GM19397 (cell line): ENCODE measurements at regions not wholly inside any gene's neighbourhood (a gene's known extent, or its start where the extent isn't known, plus 50 kb on each side); places are given as distances from the start of the nearest gene placed in this dataset.

Experiments
- ATAC-seq: cut with Tn5 transposase; IDR thresholded peaks from one replicate; pipeline ENCODE4 v1.9.1; 2021; ENCODE audit warnings: mild to moderate bottlenecking, moderate library complexity; ENCODE audit not compliant: unreplicated experiment

DNA sequence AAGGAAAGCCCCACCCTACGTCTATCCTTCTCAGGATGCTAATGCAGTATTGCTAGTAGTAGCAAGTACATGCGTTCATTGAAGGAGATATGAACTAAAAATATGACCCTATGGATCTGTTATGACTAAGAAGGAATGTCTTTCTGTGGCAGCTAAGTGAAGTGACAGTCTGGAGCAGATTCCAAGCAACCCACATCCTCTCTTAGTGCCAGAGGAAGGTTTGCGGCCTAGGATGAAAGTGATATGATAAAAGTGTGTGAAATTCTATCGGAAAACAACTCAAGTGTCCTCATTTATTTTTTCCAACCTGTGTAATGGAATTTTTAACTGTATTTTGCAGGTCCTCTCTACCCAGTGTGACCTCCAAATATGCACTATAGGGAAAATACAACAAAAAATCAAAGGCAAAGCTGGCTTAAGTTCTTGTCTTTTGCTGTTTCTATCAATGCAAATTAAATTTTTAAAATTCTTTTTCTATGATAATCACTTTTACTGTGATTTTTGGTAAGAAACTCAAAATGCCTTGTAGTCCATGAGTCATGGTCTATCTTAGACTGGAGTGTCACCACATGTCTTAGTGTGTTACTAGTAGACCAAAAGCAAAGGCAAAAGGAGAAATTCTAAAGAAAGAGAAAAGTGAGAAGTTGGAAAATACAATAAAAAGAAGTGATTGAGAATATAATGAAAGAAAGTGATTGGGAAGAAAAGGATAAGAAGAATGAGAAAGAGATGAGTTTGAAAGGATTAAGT, 161.2 kb upstream of the TMCO5A start:
- ATAC-seq: no peak

DNA sequence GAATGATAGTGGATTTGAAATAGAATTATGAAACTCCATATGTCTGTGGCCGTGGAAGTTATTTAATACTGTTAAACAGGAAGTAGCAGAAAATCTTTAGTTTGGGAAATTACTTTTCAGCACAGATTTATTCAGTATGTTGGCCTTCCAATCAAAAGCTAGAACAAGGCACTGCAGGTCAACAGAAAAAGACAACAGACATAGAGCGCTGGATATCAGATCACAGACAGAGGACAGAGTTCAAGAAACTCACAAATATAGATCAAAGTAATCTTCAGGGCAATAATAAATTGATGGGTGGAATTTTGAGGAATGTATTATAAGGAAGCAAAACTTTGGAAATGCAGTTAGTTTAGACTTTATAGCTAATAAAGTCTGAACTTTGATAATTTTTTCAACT, 159.5 kb upstream of the TMCO5A start:
- ATAC-seq: no peak

- ATAC-seq: no peak
These were observed 157.4 kb upstream of the TMCO5A start for GRCh38 chr15:37777006-37777405.

DNA sequence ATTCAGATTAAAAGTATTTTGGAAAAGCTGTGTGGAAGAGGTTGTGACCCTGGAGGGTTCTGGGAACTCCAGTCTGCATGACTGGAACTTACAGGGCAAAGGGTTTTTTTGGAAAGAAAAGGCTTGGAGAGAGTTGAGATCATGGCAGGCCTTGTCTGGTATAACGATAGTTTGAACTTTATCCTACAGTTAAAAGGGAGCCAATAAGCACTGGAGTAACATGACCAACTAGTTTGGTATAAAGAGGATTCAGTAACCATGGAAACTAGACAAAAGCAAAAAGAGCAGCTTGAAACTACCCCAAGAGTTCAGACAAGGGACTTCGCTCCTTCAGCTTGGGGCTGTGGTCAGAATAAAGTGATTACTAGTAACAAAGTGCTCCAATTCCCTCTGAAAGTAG, 151.2 kb upstream of the TMCO5A start:
- ATAC-seq: no peak

- ATAC-seq: no peak
These were observed 146.1 kb upstream of the TMCO5A start for GRCh38 chr15:37788330-37788729.

- ATAC-seq: no peak
These were observed 145.6 kb upstream of the TMCO5A start for GRCh38 chr15:37788767-37789396.

GRCh38 chr15:37789397-37789786, 145.0 kb upstream of the TMCO5A start:
- ATAC-seq: no peak

DNA sequence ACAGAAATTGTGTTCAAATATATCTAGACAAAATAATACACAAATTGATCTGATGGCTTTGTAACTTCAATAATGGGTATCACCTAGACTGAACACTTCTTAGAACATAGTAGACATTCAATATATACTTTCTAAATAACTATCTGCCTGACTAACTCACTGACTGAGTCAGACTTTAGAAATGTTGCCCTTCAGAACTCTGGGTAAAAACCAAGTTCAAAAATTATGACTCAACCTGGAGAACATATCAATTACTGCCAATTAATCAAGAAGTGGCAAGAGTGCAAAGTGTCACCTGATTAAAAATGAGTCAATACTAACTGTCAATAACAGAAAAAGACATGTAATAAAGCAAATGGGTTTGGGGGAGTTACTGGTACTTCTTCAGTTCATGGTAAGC, 144.6 kb upstream of the TMCO5A start:
- no peak for ATAC-seq

- ATAC-seq: no peak
These were observed 142.7 kb upstream of the TMCO5A start for GRCh38 chr15:37791693-37792092.

DNA sequence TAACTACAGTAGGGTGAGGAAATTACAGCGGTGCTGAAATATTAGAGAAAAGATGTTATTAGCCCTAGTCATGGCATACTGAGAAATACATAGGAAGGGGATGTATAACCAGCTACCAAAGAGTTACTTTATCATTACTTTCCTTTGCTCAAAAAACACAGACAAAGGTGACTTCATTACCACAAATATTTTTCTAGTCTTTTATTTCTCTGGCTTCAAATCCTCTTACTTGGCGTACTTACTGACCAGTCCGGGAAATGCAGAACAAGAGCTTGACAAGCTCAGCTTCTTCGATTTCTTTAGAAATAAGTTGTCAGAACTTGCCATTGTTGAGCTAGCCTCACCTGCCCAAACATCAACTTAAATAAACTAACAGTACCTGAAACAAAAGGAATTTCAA, 142.1 kb upstream of the TMCO5A start:
- no peak for ATAC-seq

DNA sequence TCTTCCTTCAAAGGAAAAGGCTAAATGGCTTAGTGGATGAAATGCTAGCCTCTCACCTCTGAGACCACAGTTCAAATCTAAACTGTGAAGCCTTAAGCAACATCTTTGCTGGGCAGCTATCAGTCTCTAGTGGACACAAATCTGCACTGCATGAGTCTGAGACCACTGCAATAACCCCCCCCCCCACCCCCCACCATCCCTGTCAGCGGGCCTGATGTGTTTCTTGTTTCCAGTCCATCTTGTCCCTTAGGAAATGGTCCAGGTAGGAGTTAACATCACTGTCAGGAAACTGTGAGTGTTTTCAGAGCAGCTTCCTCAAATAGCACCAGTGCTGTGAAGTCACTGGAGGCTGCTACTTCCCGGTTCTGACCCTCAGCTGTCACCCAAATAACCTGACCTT, 140.6 kb upstream of the TMCO5A start:
- no peak for ATAC-seq

DNA sequence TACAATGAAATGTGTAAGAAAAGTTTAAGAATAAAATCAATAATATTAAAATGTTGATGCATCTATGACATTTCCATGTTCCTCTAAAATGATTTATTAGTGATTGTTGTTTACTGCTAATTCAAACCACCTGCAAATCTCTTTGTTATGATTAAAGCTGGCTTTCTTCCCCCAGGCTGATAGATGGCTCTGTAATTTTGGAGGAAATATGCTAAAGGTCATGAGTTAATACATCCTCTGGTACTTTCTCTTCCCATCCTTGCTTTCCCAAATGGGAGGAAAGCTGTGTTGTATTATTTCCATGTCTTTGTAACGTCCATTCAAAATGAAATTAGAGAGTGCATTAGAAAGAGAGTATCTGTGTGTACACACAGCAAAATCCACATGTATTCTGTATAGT, 139.5 kb upstream of the TMCO5A start:
- no peak for ATAC-seq

DNA sequence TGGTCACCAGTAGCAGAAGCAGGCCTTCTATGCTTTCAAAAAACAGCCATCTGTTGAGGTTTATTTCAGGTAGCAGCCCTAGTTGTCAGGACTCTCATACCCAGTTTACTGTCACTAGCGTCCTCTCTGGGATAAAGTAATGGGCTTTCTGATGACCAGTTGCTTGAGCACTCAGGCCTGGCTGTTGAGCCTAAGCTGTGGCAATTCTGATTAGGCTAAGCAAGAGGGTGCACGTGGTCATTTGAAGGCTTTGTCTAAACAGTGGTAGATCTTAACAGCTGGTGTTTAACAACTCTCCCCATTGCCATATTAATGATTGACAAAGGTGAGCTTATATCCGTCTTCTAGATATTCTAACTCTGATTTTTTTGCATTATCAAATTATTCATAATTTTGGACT, 132.9 kb upstream of the TMCO5A start:
- ATAC-seq: no peak

GRCh38 chr15:37806808-37807207, 127.6 kb upstream of the TMCO5A start:
- no peak for ATAC-seq

DNA sequence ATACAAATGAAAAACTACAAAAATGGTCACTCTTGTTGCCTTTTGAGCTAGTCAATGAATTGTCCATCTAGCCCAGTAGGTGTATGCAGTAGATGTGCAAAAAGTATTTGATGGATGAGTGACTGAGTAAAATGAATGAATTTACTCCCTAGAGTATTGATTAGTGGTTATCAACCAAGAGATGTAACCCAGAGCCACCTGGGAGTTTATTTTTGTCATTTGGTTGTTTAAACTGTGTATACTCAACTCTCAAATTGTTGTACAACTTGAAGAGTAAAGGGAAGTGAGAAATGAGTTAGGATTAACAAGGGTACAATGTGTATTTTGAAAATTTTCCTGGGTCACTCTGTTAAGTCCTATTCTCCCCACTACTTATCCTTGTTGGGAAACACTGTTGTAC, 124.1 kb upstream of the TMCO5A start:
- ATAC-seq: no peak

GRCh38 chr15:37813306-37813705, 121.1 kb upstream of the TMCO5A start:
- no peak for ATAC-seq

- ATAC-seq: no peak
These were observed 119.5 kb upstream of the TMCO5A start for GRCh38 chr15:37814847-37815515.

DNA sequence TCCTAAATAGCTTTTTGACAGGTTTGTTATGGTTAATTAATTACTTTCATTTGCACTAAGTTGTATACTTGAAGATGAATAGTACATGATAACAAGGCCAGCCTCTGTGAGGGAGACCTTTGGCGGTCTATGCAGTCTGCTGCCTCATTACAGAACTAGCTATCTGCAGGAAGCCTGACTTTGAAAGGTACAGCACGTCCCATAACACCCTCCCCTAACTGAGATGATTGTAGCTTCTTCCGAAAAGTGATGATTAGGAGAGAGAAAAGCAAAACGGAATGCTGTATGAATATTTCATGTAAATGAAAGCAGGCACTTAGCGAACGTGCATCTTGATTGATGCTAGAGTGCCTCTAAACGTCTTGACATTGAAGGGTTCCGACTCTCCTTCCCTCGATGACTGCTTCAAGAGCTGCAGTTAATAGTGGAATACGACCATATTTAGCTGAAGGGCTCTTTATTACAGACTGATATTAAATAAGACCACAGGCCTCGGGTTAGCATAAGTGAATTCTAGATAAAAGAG, 116.2 kb upstream of the TMCO5A start:
- ATAC-seq: no peak

GRCh38 chr15:37819191-37819590, 115.2 kb upstream of the TMCO5A start:
- no peak for ATAC-seq

- ATAC-seq: no peak
These were observed 113.9 kb upstream of the TMCO5A start for GRCh38 chr15:37820380-37821128.

GRCh38 chr15:37823601-37824275, 110.7 kb upstream of the TMCO5A start:
- no peak for ATAC-seq
